GM19452 (cell line): ENCODE measurements at regions not wholly inside any gene's neighbourhood (a gene's known extent, or its start where the extent isn't known, plus 50 kb on each side); places are given as distances from the start of the nearest gene placed in this dataset.
"Not testable (repeated sequence)": the region's sequence is repeated elsewhere in the genome, so short reads cannot be mapped to it uniquely, and the experiment has no call there.

Experiments
- ATAC-seq: cut with Tn5 transposase; IDR thresholded peaks from one replicate; pipeline ENCODE4 v1.9.1; 2021; ENCODE audit not compliant: unreplicated experiment

GRCh38 chr5:63128761-63129160, 550.1 kb downstream of the LRRC70 start:
- ATAC-seq, result no peak

- peak; percentile 68 for ATAC-seq
Observed at GRCh38 chr5:63128018-63128417, 549.4 kb downstream of the LRRC70 start.

GRCh38 chr5:63127054-63127453, 548.4 kb downstream of the LRRC70 start:
- no peak for ATAC-seq

- peak; percentile 65 for ATAC-seq
Observed at GRCh38 chr5:63125862-63126261, 547.2 kb downstream of the LRRC70 start.

GRCh38 chr5:63125392-63125791, 546.8 kb downstream of the LRRC70 start:
- peak; percentile 16 for ATAC-seq

- no peak for ATAC-seq
Observed at GRCh38 chr5:63124266-63124665, 545.6 kb downstream of the LRRC70 start.

GRCh38 chr5:63121471-63121870, 542.9 kb downstream of the LRRC70 start:
- no peak for ATAC-seq

- ATAC-seq, result no peak
Observed at GRCh38 chr5:63118221-63118620, 539.6 kb downstream of the LRRC70 start.

- no peak for ATAC-seq
Observed at GRCh38 chr5:63111891-63112290, 533.3 kb downstream of the LRRC70 start.

GRCh38 chr5:63101870-63102269, 523.3 kb downstream of the LRRC70 start:
- ATAC-seq, result no peak

- no peak for ATAC-seq
Observed at GRCh38 chr5:63097286-63097685, 518.7 kb downstream of the LRRC70 start.

GRCh38 chr5:63094730-63095129, 516.1 kb downstream of the LRRC70 start:
- ATAC-seq, result no peak

GRCh38 chr5:63089147-63089546, 510.5 kb downstream of the LRRC70 start:
- ATAC-seq, result no peak

- no peak for ATAC-seq
Observed at GRCh38 chr5:63085561-63085960, 506.9 kb downstream of the LRRC70 start.

GRCh38 chr5:63083689-63084088, 505.1 kb downstream of the LRRC70 start:
- not testable (repeated sequence) for ATAC-seq

- no peak for ATAC-seq
Observed at GRCh38 chr5:63081402-63081801, 502.8 kb downstream of the LRRC70 start.

GRCh38 chr5:63070001-63070400, 491.4 kb downstream of the LRRC70 start:
- no peak for ATAC-seq

- no peak for ATAC-seq
Observed at GRCh38 chr5:63055421-63055820, 476.8 kb downstream of the LRRC70 start.

- ATAC-seq, result no peak
Observed at GRCh38 chr5:63053019-63053638, 474.5 kb downstream of the LRRC70 start.

- no peak for ATAC-seq
Observed at GRCh38 chr5:63050916-63051315, 472.3 kb downstream of the LRRC70 start.

- no peak for ATAC-seq
Observed at GRCh38 chr5:63049935-63050334, 471.3 kb downstream of the LRRC70 start.

GRCh38 chr5:63043792-63044191, 465.2 kb downstream of the LRRC70 start:
- ATAC-seq, result no peak

- no peak for ATAC-seq
Observed at GRCh38 chr5:63032343-63032742, 453.7 kb downstream of the LRRC70 start.
